K562 (cell line): ENCODE measurements at regions not wholly inside any gene's neighbourhood (a gene's known extent, or its start where the extent isn't known, plus 50 kb on each side); places are given as distances from the start of the nearest gene placed in this dataset.

Experiments used
- ATAC-seq: fragments of 200-7000 bp; cut with Tn5 transposase; 3 replicates; pipeline ENCODE4 v1.9.1; 2020; ENCODE audit warnings: moderate library complexity
- BruUV-seq: library from RNA; stranded (reverse); fragments of 400-500 nt; replicated peaks from 2 replicates; lab custom pipeline; 2021; lab: Mats Ljungman, UMichigan
- CTCF ChIA-PET: fragments of 300-600 bp; formaldehyde crosslinking; extraction: SDS; loops from one replicate; lab custom pipeline; 2021; ENCODE audit warnings: low intra/inter-chr PET ratio; lab: Yijun Ruan, JAX
- POLR2A ChIA-PET: fragments of 300-600, 350-650 bp; sonication (Branson Sonifier 250); formaldehyde crosslinking; extraction: SDS; loops from one replicate; lab custom pipeline; 2021; ENCODE audit warnings: antibody characterized with exemption, inconsistent platforms; lab: Yijun Ruan, JAX
- DNase-seq, 4 experiments: peaks; one replicate each; pipeline versions ENCODE4 v3.0.0 to v3.0.0-alpha.2; 2011 to 2018; ENCODE audit warnings: low spot score in 3 of 4, mixed read lengths in 3 of 4; ENCODE audit errors: extremely low read depth in 1 of 4
- FAIRE-seq: peaks from 2 replicates; lab custom pipeline; 2011; peaks lifted over from hg19 to GRCh38; lab: Jason Lieb, UNC
- H2AFZ ChIP-seq: 2 replicates; pipeline ENCODE4 v1.6.0; 2011; ENCODE audit warnings: low read depth, low read length, control low read depth, inconsistent platforms
- H3K27ac ChIP-seq: fragments of 200-600 bp; 3 replicates; pipeline ENCODE4 v1.8.0; 2011; ENCODE audit warnings: low read depth, mild to moderate bottlenecking, control low read depth, inconsistent platforms, low read length, moderate library complexity, mixed read lengths; ENCODE audit errors: extremely low read depth
- H3K27me3 ChIP-seq, 2 experiments: fragments of 300-600 bp in 1 of 2; 2 replicates in 1 of 2; 3 replicates in 1 of 2; pipeline versions ENCODE4 v1.6.0 to v1.8.0; 2011; ENCODE audit warnings: inconsistent platforms in 2 of 2, low read length in 2 of 2, mild to moderate bottlenecking in 1 of 2, mixed read lengths in 1 of 2, moderate library complexity in 1 of 2; ENCODE audit not compliant: control insufficient read depth in 2 of 2, insufficient read depth in 2 of 2
- H3K36me3 ChIP-seq: fragments of 300-600 bp; 3 replicates; pipeline ENCODE4 v1.8.0; 2011; ENCODE audit warnings: mild to moderate bottlenecking, low read length, inconsistent platforms; ENCODE audit not compliant: control insufficient read depth, insufficient read depth
- H3K4me1 ChIP-seq, 2 experiments: fragments of 200-600 bp in 1 of 2; replicated peaks in 1 of 2; 2 replicates in 1 of 2; 3 replicates in 1 of 2; pipeline versions ENCODE4 v1.5.1 to v1.8.0; 2011; ENCODE audit warnings: inconsistent platforms in 2 of 2, low read length in 2 of 2, mild to moderate bottlenecking in 1 of 2, mixed read lengths in 1 of 2, moderate library complexity in 1 of 2; ENCODE audit not compliant: control insufficient read depth in 2 of 2, insufficient read depth in 2 of 2
- H3K4me2 ChIP-seq: 2 replicates; pipeline ENCODE4 v1.6.1; 2011; ENCODE audit warnings: low read length, control low read depth, inconsistent platforms, mixed read lengths; ENCODE audit not compliant: insufficient read depth
- H3K4me3 ChIP-seq: fragments of 200-600 bp; sonication (generic), shearing (Covaris generic); 2 replicates; pipeline ENCODE4 v1.5.1; 2016; ENCODE audit warnings: control low read depth, inconsistent platforms
- H3K79me2 ChIP-seq: fragments of 200-600 bp; 3 replicates; pipeline ENCODE4 v1.8.0; 2011; ENCODE audit warnings: low read length, inconsistent platforms; ENCODE audit not compliant: control insufficient read depth, insufficient read depth
- H3K9ac ChIP-seq, 2 experiments: 2 replicates each; pipeline versions ENCODE4 v1.6.0 to v1.6.1; 2011; ENCODE audit warnings: low read depth in 2 of 2, low read length in 2 of 2, control low read depth in 1 of 2, inconsistent platforms in 1 of 2, mild to moderate bottlenecking in 1 of 2, mixed read lengths in 1 of 2; ENCODE audit not compliant: insufficient read depth in 1 of 2
- H3K9me1 ChIP-seq: one replicate; pipeline ENCODE4 v1.6.0; 2011; ENCODE audit warnings: inconsistent platforms, mild to moderate bottlenecking, low read length, moderate library complexity; ENCODE audit not compliant: control insufficient read depth, insufficient read depth
- H3K9me3 ChIP-seq: replicated peaks from 2 replicates; pipeline ENCODE4 v1.5.1; 2011; ENCODE audit warnings: low read depth, low read length, inconsistent platforms; ENCODE audit not compliant: control insufficient read depth, insufficient read depth
- H4K20me1 ChIP-seq: replicated peaks from 2 replicates; pipeline ENCODE4 v1.6.1; 2011; ENCODE audit warnings: low read length, inconsistent platforms, mixed read lengths; ENCODE audit not compliant: control insufficient read depth, insufficient read depth
- ASH1L ChIP-seq: fragments of 450-650 bp; IDR thresholded peaks from 2 replicates; pipeline ENCODE4 v1.6.1; 2018; ENCODE audit warnings: borderline replicate concordance, mild to moderate bottlenecking, low read depth; ENCODE audit not compliant: partially characterized antibody
- BMI1 ChIP-seq: fragments of 150-350 bp; IDR thresholded peaks from 2 replicates; pipeline ENCODE4 v1.6.1; 2014; ENCODE audit warnings: low read length
- BRD9 ChIP-seq: fragments of 450-650 bp; IDR thresholded peaks from 2 replicates; pipeline ENCODE4 v1.6.1; 2018; ENCODE audit warnings: low read depth; ENCODE audit not compliant: partially characterized antibody
- CC2D1A ChIP-seq: fragments of 450-650 bp; IDR thresholded peaks from 2 replicates; pipeline ENCODE4 v1.6.1; 2017; ENCODE audit warnings: mild to moderate bottlenecking
- CSDE1 ChIP-seq, 2 experiments: fragments of 450-650 bp; IDR thresholded peaks; 2 replicates each; pipeline ENCODE4 v1.6.1; 2016; ENCODE audit warnings: mild to moderate bottlenecking in 1 of 2
- ELF2 ChIP-seq: fragments of 250-450 bp; sonication (Bioruptor Pico); IDR thresholded peaks from 2 replicates; pipeline ENCODE4 v1.5.0; 2021; ENCODE audit warnings: mild to moderate bottlenecking
- KLF13 ChIP-seq: fragments of 450-650 bp; IDR thresholded peaks from 2 replicates; pipeline ENCODE4 v1.6.1; 2016; ENCODE audit warnings: missing genetic modification characterization, low read depth, mild to moderate bottlenecking, missing compliant biosample characterization, moderate library complexity, borderline replicate concordance
- MBD2 ChIP-seq: sonication (generic); IDR thresholded peaks from 2 replicates; pipeline ENCODE4 v1.6.1; 2016; ENCODE audit warnings: low read depth, borderline replicate concordance
- POLR2AphosphoS5 ChIP-seq: IDR thresholded peaks from 2 replicates; pipeline ENCODE4 v1.6.1; 2011; ENCODE audit warnings: mild to moderate bottlenecking, low read depth, low read length, moderate library complexity; ENCODE audit not compliant: control insufficient read depth, insufficient read depth
- THRA ChIP-seq: fragments of 450-650 bp; IDR thresholded peaks from 2 replicates; pipeline ENCODE4 v1.6.1; 2017; ENCODE audit warnings: mild to moderate bottlenecking, moderate library complexity
- ZBTB1 ChIP-seq: sonication (generic); formaldehyde crosslinking; IDR thresholded peaks from 2 replicates; pipeline ENCODE4 v1.8.1; 2023; ENCODE audit warnings: missing genetic modification reagents, low read depth, mild to moderate bottlenecking, borderline replicate concordance
- ZNF589 ChIP-seq: fragments of 200-800 bp; sonication (Bioruptor generic); IDR thresholded peaks from 2 replicates; pipeline ENCODE4 v1.6.1; 2016; ENCODE audit warnings: low read depth, missing genetic modification characterization, missing compliant biosample characterization
- ZNF830 ChIP-seq: fragments of 250-450 bp; sonication (Bioruptor Pico); IDR thresholded peaks from 2 replicates; pipeline ENCODE4 v1.5.0; 2021; ENCODE audit warnings: mild to moderate bottlenecking
- WGBS: fragments of 100-300 bp; shearing (Covaris generic); methylation state at CpG from one replicate; pipeline ENCODE4 v1.1.6; 2016; ENCODE audit warnings: low coverage, mixed read lengths; ENCODE audit not compliant: insufficient coverage; ENCODE audit errors: missing lambda C conversion rate; 5-methylcytosine and 5-hydroxymethylcytosine counted together
- in situ Hi-C: fragments of 300-500 bp; cut with MboI; formaldehyde crosslinking; loops from 4 replicates; pipeline ENCODE4 v1.15.0; 2018; ENCODE audit warnings: inconsistent platforms, mixed read lengths
- intact Hi-C: fragments of 100-400 bp; cut with micrococcal nuclease; formaldehyde crosslinking; loops from 2 replicates; pipeline ENCODE4 v1.14.2; 2022
- TF ChIP-seq, protein P1 (sequence below): fragments of 450-650 bp; IDR thresholded peaks from 2 replicates; pipeline ENCODE4 v1.6.1; 2018; ENCODE audit not compliant: partially characterized antibody

DNA sequence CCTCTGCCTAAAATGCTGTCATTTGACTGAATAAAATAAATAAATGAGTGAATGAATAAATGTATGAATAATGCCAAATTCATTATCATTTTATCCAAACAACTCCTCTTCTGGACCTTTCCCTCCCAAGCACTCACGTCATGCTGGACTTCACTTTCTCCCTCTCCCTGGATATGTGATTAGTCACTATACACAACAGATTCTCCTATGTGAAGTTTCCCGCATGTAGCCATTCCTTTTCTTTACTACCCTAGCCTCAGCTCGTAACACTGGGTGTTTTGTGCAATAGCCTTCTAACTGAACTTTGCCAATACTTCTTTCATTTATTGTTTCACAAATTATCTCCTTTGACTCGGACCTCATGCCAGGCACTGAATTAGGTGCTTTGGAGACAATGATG, 87.6 kb upstream of the IL6 start:
- no peaks in the 10 kb centered on the region for H3K4me1 ChIP-seq
- in situ Hi-C loops (no loop called here), intact Hi-C loops (no loop called here)
- H2AFZ ChIP-seq = no peak overlapping the region
- FAIRE-seq (no peak), ATAC-seq (no peak), DNase-seq (no peak)
- H3K9me3 ChIP-seq = peaks cover 4% of the 10 kb centered on the region
- H3K4me2 ChIP-seq = no peak overlapping the region
- H3K27me3 ChIP-seq = no peaks in the 10 kb centered on the region
- no peak overlapping the region for H3K4me3 ChIP-seq
- ChIA-PET CTCF (no interaction called here), POLR2A (interaction anchor here (0.8 to 0.9 kb wide), 2 partner anchors 10 to 17 kb away, joined by 4 read pairs; no protein-coding TSS in a partner anchor)
- TF ChIP-seq ELF2 (CRISPR knock-in tag) = no peak
- TF ChIP-seq ZNF830 (CRISPR knock-in tag) = no peak
- TF ChIP-seq ZBTB1 (CRISPR knock-in tag) = no peak
- TF ChIP-seq KLF13 (tag) = no peak
- TF ChIP-seq BMI1 = no peak
- TF ChIP-seq ASH1L = no peak
- no peak for TF ChIP-seq CC2D1A
- no peak for TF ChIP-seq ZNF589 (CRISPR knock-in tag)
- no peak for TF ChIP-seq CSDE1 (IDR thresholded peaks at IDR 0.05)
- TF ChIP-seq MBD2 = no peak
- no peak for TF ChIP-seq POLR2AphosphoS5
- no peak for TF ChIP-seq THRA
- no peak for TF ChIP-seq BRD9
- TF ChIP-seq, protein P1, sequence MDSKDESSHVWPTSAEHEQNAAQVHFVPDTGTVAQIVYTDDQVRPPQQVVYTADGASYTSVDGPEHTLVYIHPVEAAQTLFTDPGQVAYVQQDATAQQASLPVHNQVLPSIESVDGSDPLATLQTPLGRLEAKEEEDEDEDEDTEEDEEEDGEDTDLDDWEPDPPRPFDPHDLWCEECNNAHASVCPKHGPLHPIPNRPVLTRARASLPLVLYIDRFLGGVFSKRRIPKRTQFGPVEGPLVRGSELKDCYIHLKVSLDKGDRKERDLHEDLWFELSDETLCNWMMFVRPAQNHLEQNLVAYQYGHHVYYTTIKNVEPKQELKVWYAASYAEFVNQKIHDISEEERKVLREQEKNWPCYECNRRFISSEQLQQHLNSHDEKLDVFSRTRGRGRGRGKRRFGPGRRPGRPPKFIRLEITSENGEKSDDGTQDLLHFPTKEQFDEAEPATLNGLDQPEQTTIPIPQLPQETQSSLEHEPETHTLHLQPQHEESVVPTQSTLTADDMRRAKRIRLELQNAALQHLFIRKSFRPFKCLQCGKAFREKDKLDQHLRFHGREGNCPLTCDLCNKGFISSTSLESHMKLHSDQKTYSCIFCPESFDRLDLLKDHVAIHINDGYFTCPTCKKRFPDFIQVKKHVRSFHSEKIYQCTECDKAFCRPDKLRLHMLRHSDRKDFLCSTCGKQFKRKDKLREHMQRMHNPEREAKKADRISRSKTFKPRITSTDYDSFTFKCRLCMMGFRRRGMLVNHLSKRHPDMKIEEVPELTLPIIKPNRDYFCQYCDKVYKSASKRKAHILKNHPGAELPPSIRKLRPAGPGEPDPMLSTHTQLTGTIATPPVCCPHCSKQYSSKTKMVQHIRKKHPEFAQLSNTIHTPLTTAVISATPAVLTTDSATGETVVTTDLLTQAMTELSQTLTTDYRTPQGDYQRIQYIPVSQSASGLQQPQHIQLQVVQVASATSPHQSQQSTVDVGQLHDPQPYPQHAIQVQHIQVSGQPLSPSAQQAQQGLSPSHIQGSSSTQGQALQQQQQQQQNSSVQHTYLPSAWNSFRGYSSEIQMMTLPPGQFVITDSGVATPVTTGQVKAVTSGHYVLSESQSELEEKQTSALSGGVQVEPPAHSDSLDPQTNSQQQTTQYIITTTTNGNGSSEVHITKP = no peak
- no peaks in the 10 kb centered on the region for H3K9me1 ChIP-seq
- BruUV-seq = no TSS peak
- no peak overlapping the region for H3K27ac ChIP-seq
- no peaks in the 10 kb centered on the region for H4K20me1 ChIP-seq
- no peak overlapping the region for H3K9ac ChIP-seq
- no peaks in the 10 kb centered on the region for H3K79me2 ChIP-seq
- no peaks in the 10 kb centered on the region; the same call in 2 of the 3 replicates for H3K36me3 ChIP-seq
- 94% methylated on average over 4 of the region's 4 CpGs for WGBS
